ENCODE measurements at regions not wholly inside any gene's neighbourhood (a gene's known extent, or its start where the extent isn't known, plus 50 kb on each side); places are given as distances from the start of the nearest gene placed in this dataset.

GRCh38 chr6:25173246-25173645 is 105.9 kb upstream of the CARMIL1 start:
- Histone ChIP-seq H2BK12ac (ENCODE audit: insufficient read length, low read depth, low read length) (no peak overlapping the region), H3K23ac (ENCODE audit: insufficient read length, low read depth, low read length) (no peak overlapping the region), H3K4ac (ENCODE audit: low read depth, low read length) (no peak overlapping the region), H4K91ac (ENCODE audit: insufficient read length, low read depth, low read length) (no peak overlapping the region), H2AK5ac (ENCODE audit: insufficient read length, low read length) (no peak overlapping the region), H4K8ac (replicated peaks; ENCODE audit: insufficient read length, low read depth, low read length) (no peak overlapping the region), H3K9me3 (ENCODE audit: control insufficient read depth, low read depth, low read length) (no peaks in the 10 kb centered on the region), H2BK20ac (ENCODE audit: low read depth, low read length, poor library complexity, severe bottlenecking) (no peak overlapping the region), H3K4me1 (ENCODE audit: insufficient read depth, low read length) (no peaks in the 10 kb centered on the region), H4K5ac (ENCODE audit: insufficient read length, low read depth, low read length) (no peak overlapping the region), H3T11ph (ENCODE audit: low read length) (no peak overlapping the region), H3K79me1 (ENCODE audit: insufficient read depth, low read depth, low read length, poor library complexity, severe bottlenecking) (no peaks in the 10 kb centered on the region), H3K23me2 (ENCODE audit: insufficient read length, low read depth, low read length, poor library complexity, severe bottlenecking) (no peaks in the 10 kb centered on the region), H2AFZ (ENCODE audit: low read length) (no peak overlapping the region), H3K18ac (ENCODE audit: insufficient read length, low read depth, low read length) (no peak overlapping the region), H3K27me3 (ENCODE audit: insufficient read depth, low read length) (no peaks in the 10 kb centered on the region), H3K27ac (ENCODE audit: insufficient read length, low read depth, low read length) (no peak overlapping the region), H3K9ac (ENCODE audit: extremely low read depth, insufficient read length, low read length) (no peak overlapping the region), H3K4me2 (ENCODE audit: insufficient read depth, insufficient read length, low read length) (no peak overlapping the region), H3K79me2 (ENCODE audit: insufficient read depth, low read length) (no peaks in the 10 kb centered on the region), H3K14ac (ENCODE audit: insufficient read depth, low read length) (no peak overlapping the region), H3K56ac (ENCODE audit: insufficient read length, low read depth, low read length) (no peak overlapping the region), H4K20me1 (ENCODE audit: control insufficient read depth, insufficient read depth, insufficient read length) (no peaks in the 10 kb centered on the region), H2BK15ac (ENCODE audit: low read depth, low read length) (no peak overlapping the region), H2BK5ac (ENCODE audit: insufficient read length, low read length) (no peak overlapping the region), H2BK120ac (ENCODE audit: low read depth, low read length, poor library complexity, severe bottlenecking) (no peak overlapping the region)
- Mint-ChIP-seq H3K4me1 (no peaks in the 10 kb centered on the region), H3K36me3 (ENCODE audit: insufficient read depth in 1 of 3, low read depth in 3 of 3) (no peaks in the 10 kb centered on the region; a peak in 1 of 7 replicates), H3K27ac (no peak overlapping the region), H3K27me3 (ENCODE audit: low read depth) (no peaks in the 10 kb centered on the region), H3K4me3 (no peak overlapping the region), H3K9me3 (no peaks in the 10 kb centered on the region)
- no peak for TF ChIP-seq CTCF (conservative IDR thresholded peaks at IDR 0.05)
- no peak for DNase-seq
- no CpG with 5 or more reads among the region's 1 CpG for WGBS (ENCODE audit: extremely low coverage, insufficient read length, low lambda C conversion rate)

Data from H9 (cell line).